ENCODE measurements at regions not wholly inside any gene's neighbourhood (a gene's known extent, or its start where the extent isn't known, plus 50 kb on each side); places are given as distances from the start of the nearest gene placed in this dataset.

GRCh38 chr3:109211941-109212340 lies 75.4 kb downstream of the C3orf85 start:
- TF ChIP-seq CTCF (IDR thresholded peaks at IDR 0.05; ENCODE audit: low read depth, low read length, poor library complexity, severe bottlenecking) (no peak), EZH2phosphoT487 (IDR thresholded peaks at IDR 0.05; ENCODE audit: borderline replicate concordance, low read length) (no peak)

All from DOHH2 (cell line).